NOMO-1 treated with dmso at 0.1 percent for 144 hours (cell line): ENCODE measurements at regions not wholly inside any gene's neighbourhood (a gene's known extent, or its start where the extent isn't known, plus 50 kb on each side); places are given as distances from the start of the nearest gene placed in this dataset.
"Not testable (repeated sequence)": the region's sequence is repeated elsewhere in the genome, so short reads cannot be mapped to it uniquely, and the experiment has no call there.

ENCODE experiments used
- DNase-seq: peaks from one replicate; lab custom pipeline; 2025; ENCODE audit not compliant: unreplicated experiment; lab: John Stamatoyannopoulos, UW

- DNase-seq: no peak
These were observed 615.4 kb upstream of the MIS18BP1 start for GRCh38 chr14:45868377-45868776.

GRCh38 chr14:45867046-45867894 lies 614.3 kb upstream of the MIS18BP1 start:
- DNase-seq: no peak

- no peak for DNase-seq
These were observed 585.6 kb upstream of the MIS18BP1 start for GRCh38 chr14:45838597-45838996.

GRCh38 chr14:45819107-45819506 lies 566.1 kb upstream of the MIS18BP1 start:
- DNase-seq: no peak

- DNase-seq: no peak
These were observed 558.2 kb upstream of the MIS18BP1 start for GRCh38 chr14:45811155-45811554.

GRCh38 chr14:45810152-45810872 lies 557.3 kb upstream of the MIS18BP1 start:
- DNase-seq: no peak

- DNase-seq: no peak
These were observed 554.3 kb upstream of the MIS18BP1 start for GRCh38 chr14:45807178-45807899.

GRCh38 chr14:45799511-45799910 lies 546.5 kb upstream of the MIS18BP1 start:
- no peak for DNase-seq

GRCh38 chr14:45798659-45799058 lies 545.7 kb upstream of the MIS18BP1 start:
- no peak for DNase-seq

- not testable (repeated sequence) for DNase-seq
These were observed 543.0 kb upstream of the MIS18BP1 start for GRCh38 chr14:45796006-45796405.

GRCh38 chr14:45793081-45793480 lies 540.1 kb upstream of the MIS18BP1 start:
- DNase-seq: no peak

- DNase-seq: no peak
These were observed 537.3 kb upstream of the MIS18BP1 start for GRCh38 chr14:45790293-45790692.

GRCh38 chr14:45787167-45787566 lies 534.2 kb upstream of the MIS18BP1 start:
- no peak for DNase-seq

- no peak for DNase-seq
These were observed 533.3 kb upstream of the MIS18BP1 start for GRCh38 chr14:45786266-45786665.

- DNase-seq: no peak
These were observed 532.2 kb upstream of the MIS18BP1 start for GRCh38 chr14:45785240-45785639.

- no peak for DNase-seq
These were observed 513.2 kb upstream of the MIS18BP1 start for GRCh38 chr14:45766247-45766646.

GRCh38 chr14:45757655-45758054 lies 504.7 kb upstream of the MIS18BP1 start:
- DNase-seq: no peak

GRCh38 chr14:45756412-45756811 lies 503.4 kb upstream of the MIS18BP1 start:
- not testable (repeated sequence) for DNase-seq

- DNase-seq: no peak
These were observed 490.9 kb upstream of the MIS18BP1 start for GRCh38 chr14:45743884-45744283.

GRCh38 chr14:45742187-45742586 lies 489.2 kb upstream of the MIS18BP1 start:
- no peak for DNase-seq

- no peak for DNase-seq
These were observed 475.6 kb upstream of the MIS18BP1 start for GRCh38 chr14:45728434-45729225.
